HEK293 (cell line): ENCODE measurements at regions not wholly inside any gene's neighbourhood (a gene's known extent, or its start where the extent isn't known, plus 50 kb on each side); places are given as distances from the start of the nearest gene placed in this dataset.

Experiments used
- CTCF ChIA-PET: fragments of 350-600 bp; formaldehyde crosslinking; extraction: SDS; loops from one replicate; lab custom pipeline; 2021; ENCODE audit warnings: antibody characterized with exemption; lab: Yijun Ruan, JAX
- POLR2A ChIA-PET: fragments of 300-600 bp; formaldehyde crosslinking; extraction: SDS; loops from one replicate; lab custom pipeline; 2020; ENCODE audit warnings: antibody characterized with exemption, inconsistent platforms; lab: Yijun Ruan, JAX
- H3K27ac ChIP-seq: fragments of 200-500 bp; sonication (Bioruptor generic); 2 replicates; pipeline ENCODE4 v1.5.1; 2014; ENCODE audit warnings: low read depth, low read length, control low read depth, inconsistent platforms; ENCODE audit errors: extremely low read depth
- H3K36me3 ChIP-seq, 2 experiments: fragments of 200-500 bp in 1 of 2; sonication (Bioruptor generic) in 1 of 2; 1 replicate in 1 of 2; 2 replicates in 1 of 2; pipeline ENCODE4 v1.5.1; 2014 to 2017; ENCODE audit warnings: inconsistent platforms in 2 of 2, low read length in 2 of 2; ENCODE audit not compliant: control insufficient read depth in 2 of 2, insufficient read depth in 1 of 2
- H3K4me1 ChIP-seq: fragments of 200-500 bp; sonication (Bioruptor generic); 2 replicates; pipeline ENCODE4 v1.5.1; 2014; ENCODE audit warnings: mild to moderate bottlenecking, low read length, inconsistent platforms; ENCODE audit not compliant: control insufficient read depth, insufficient read depth
- H3K4me3 ChIP-seq: 2 replicates; pipeline ENCODE4 v1.5.1; 2011; ENCODE audit warnings: low read depth, mild to moderate bottlenecking, control low read depth, low read length, moderate library complexity
- H3K9me3 ChIP-seq: fragments of 200-500 bp; sonication (Bioruptor generic); 2 replicates; pipeline ENCODE4 v1.5.1; 2014; ENCODE audit warnings: low read depth, low read length, inconsistent platforms; ENCODE audit not compliant: control insufficient read depth, insufficient read depth
- ELK4 ChIP-seq: IDR thresholded peaks from 2 replicates; pipeline ENCODE4 v1.6.1; 2011; ENCODE audit warnings: mild to moderate bottlenecking, low read depth, low read length, borderline replicate concordance
- PATZ1 ChIP-seq: fragments of 450-650 bp; formaldehyde crosslinking; IDR thresholded peaks from 2 replicates; pipeline ENCODE4 v1.5.1; 2016; ENCODE audit warnings: missing biosample characterization, missing genetic modification characterization
- PRDM10 ChIP-seq: fragments of 450-650 bp; formaldehyde crosslinking; IDR thresholded peaks from 2 replicates; pipeline ENCODE4 v1.5.1; 2016; ENCODE audit warnings: missing biosample characterization, missing genetic modification characterization
- SETDB1 ChIP-seq: IDR thresholded peaks from one replicate; pipeline ENCODE4 v1.6.1; 2017; ENCODE audit warnings: mild to moderate bottlenecking, low read length, moderate library complexity, mixed read lengths; ENCODE audit not compliant: insufficient read length
- TSHZ1 ChIP-seq: fragments of 450-650 bp; formaldehyde crosslinking; IDR thresholded peaks from 2 replicates; pipeline ENCODE4 v1.5.1; 2016; ENCODE audit warnings: missing biosample characterization, missing genetic modification characterization, borderline replicate concordance
- WT1 ChIP-seq: fragments of 450-650 bp; formaldehyde crosslinking; IDR thresholded peaks from 2 replicates; pipeline ENCODE4 v1.5.1; 2016; ENCODE audit warnings: missing biosample characterization, missing genetic modification characterization
- ZBTB49 ChIP-seq: fragments of 450-650 bp; formaldehyde crosslinking; IDR thresholded peaks from 2 replicates; pipeline ENCODE4 v1.5.1; 2016; ENCODE audit warnings: missing biosample characterization, missing genetic modification characterization, low read depth
- ZFP3 ChIP-seq: fragments of 450-650 bp; formaldehyde crosslinking; IDR thresholded peaks from 2 replicates; pipeline ENCODE4 v1.5.1; 2016; ENCODE audit warnings: low read depth, missing biosample characterization, missing genetic modification characterization
- ZNF202 ChIP-seq: fragments of 450-650 bp; formaldehyde crosslinking; IDR thresholded peaks from 2 replicates; pipeline ENCODE4 v1.5.1; 2016; ENCODE audit warnings: missing biosample characterization, missing genetic modification characterization, borderline replicate concordance
- ZNF214 ChIP-seq: fragments of 450-650 bp; formaldehyde crosslinking; IDR thresholded peaks from 2 replicates; pipeline ENCODE4 v1.5.1; 2017; ENCODE audit warnings: missing biosample characterization, mild to moderate bottlenecking, missing genetic modification characterization, borderline replicate concordance
- ZNF311 ChIP-seq: fragments of 450-650 bp; formaldehyde crosslinking; IDR thresholded peaks from 2 replicates; pipeline ENCODE4 v1.5.1; 2017; ENCODE audit warnings: missing biosample characterization, missing genetic modification characterization, borderline replicate concordance
- ZNF335 ChIP-seq: fragments of 450-650 bp; formaldehyde crosslinking; conservative IDR thresholded peaks from 2 replicates; pipeline ENCODE4 v1.5.1; 2016; ENCODE audit warnings: missing biosample characterization, missing genetic modification characterization
- ZNF362 ChIP-seq: fragments of 450-650 bp; formaldehyde crosslinking; IDR thresholded peaks from 2 replicates; pipeline ENCODE4 v1.5.1; 2016; ENCODE audit warnings: missing biosample characterization, missing genetic modification characterization
- ZNF426 ChIP-seq: fragments of 450-650 bp; formaldehyde crosslinking; IDR thresholded peaks from 2 replicates; pipeline ENCODE4 v1.5.1; 2017; ENCODE audit warnings: missing biosample characterization, missing genetic modification characterization, mild to moderate bottlenecking, inconsistent platforms, moderate library complexity
- ZNF692 ChIP-seq: fragments of 450-650 bp; formaldehyde crosslinking; IDR thresholded peaks from 2 replicates; pipeline ENCODE4 v1.5.1; 2016; ENCODE audit warnings: missing biosample characterization, missing genetic modification characterization
- ZNF777 ChIP-seq: fragments of 450-650 bp; formaldehyde crosslinking; IDR thresholded peaks from 2 replicates; pipeline ENCODE4 v1.5.1; 2017; ENCODE audit warnings: missing biosample characterization, missing genetic modification characterization, borderline replicate concordance

GRCh38 chr1:56399795-56400194 lies 179.6 kb downstream of the PLPP3 start (continued):
- TF ChIP-seq ZNF202, result no peak
- no peak for TF ChIP-seq ZBTB49

GRCh38 chr1:56399326-56399725 lies 180.0 kb downstream of the PLPP3 start:
- POLR2A ChIA-PET, result no interaction called here
- no peaks in the 10 kb centered on the region for H3K9me3 ChIP-seq
- no peaks in the 10 kb centered on the region for H3K36me3 ChIP-seq
- H3K27ac ChIP-seq, result no peak overlapping the region
- H3K4me3 ChIP-seq, result no peak overlapping the region
- TF ChIP-seq ZNF214 (tag by site-specific recombination), result no peak
- TF ChIP-seq SETDB1, result no peak
- no peak for TF ChIP-seq ZNF426 (tag by site-specific recombination)
- TF ChIP-seq ZNF311 (tag by site-specific recombination), result no peak
- no peak for TF ChIP-seq ZNF777 (tag by site-specific recombination)
- no peak for TF ChIP-seq WT1 (tag by site-specific recombination)
- no peaks in the 10 kb centered on the region for H3K4me1 ChIP-seq
- CTCF ChIA-PET, result interaction anchor here (0.9 kb wide), 1 partner anchor 15 kb away, joined by 3 read pairs; no protein-coding TSS in a partner anchor

GRCh38 chr1:56397811-56398231 lies 181.5 kb downstream of the PLPP3 start:
- CTCF ChIA-PET, result interaction anchor here (0.6 to 1.1 kb wide), 2 partner anchors 180 to 681 kb away, joined by 3 to 4 read pairs; no protein-coding TSS in a partner anchor
- Histone ChIP-seq H3K36me3 (no peaks in the 10 kb centered on the region), H3K27ac (no peak overlapping the region), H3K4me3 (no peak overlapping the region), H3K9me3 (no peaks in the 10 kb centered on the region), H3K4me1 (no peaks in the 10 kb centered on the region)
- POLR2A ChIA-PET, result interaction anchor here (0.6 kb wide), 1 partner anchor 188 kb away, joined by 6 read pairs; no protein-coding TSS in a partner anchor
- no peak for TF ChIP-seq ELK4
- TF ChIP-seq ZNF362 (tag by site-specific recombination), result peak; percentile 39; the same call in 1 of the 2 replicates
- no peak for TF ChIP-seq PATZ1 (tag by site-specific recombination)
- TF ChIP-seq ZNF335 (tag by site-specific recombination), result no peak
- no peak for TF ChIP-seq PRDM10 (tag by site-specific recombination)
- no peak for TF ChIP-seq ZFP3 (tag by site-specific recombination)
- no peak for TF ChIP-seq ZNF692 (tag by site-specific recombination)
- TF ChIP-seq TSHZ1 (tag by site-specific recombination), result no peak
